ENCODE measurements at regions not wholly inside any gene's neighbourhood (a gene's known extent, or its start where the extent isn't known, plus 50 kb on each side); places are given as distances from the start of the nearest gene placed in this dataset.

DNA sequence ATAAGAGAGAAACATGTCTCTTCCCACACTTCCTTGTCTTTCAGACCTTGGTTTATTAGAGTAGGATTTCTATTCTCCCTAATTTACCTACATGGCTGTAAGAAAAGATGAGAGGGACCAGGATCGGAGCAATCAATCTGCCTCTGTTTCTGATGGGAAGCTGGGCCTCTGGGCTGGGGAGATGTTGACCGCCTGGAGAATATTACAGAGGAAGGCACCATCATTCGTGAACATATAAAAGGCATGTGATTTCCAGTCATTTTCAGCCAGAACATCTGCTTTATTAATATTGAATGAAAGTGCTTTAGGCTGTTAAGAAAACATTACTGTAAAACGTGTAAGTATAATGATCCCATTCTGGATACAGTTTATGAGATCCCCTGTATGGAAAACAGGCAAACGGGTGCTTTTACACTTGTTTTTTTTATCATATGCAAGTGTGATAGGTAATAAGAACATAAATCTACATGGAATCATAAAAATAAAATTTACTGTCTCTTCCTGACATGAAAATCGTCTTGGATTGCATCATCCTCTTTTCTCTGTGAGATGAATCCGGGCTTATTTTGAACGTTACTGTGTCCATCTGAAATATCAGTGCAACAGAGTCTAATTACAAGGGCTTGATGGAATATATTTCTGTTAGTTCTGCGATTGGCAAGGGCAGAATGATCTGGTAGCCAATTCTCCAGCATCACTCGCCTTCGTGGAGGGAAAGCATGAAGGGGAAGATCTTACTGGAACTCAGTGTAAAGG, 94.5 kb upstream of the BAIAP2L1 start:
- no peak for DNase-seq
- H3K27me3 Mint-ChIP-seq (ENCODE audit: insufficient read depth, unreplicated experiment), result peaks cover 3% of the 10 kb centered on the region
- ChIA-PET CTCF (no interaction called here), POLR2A (no interaction called here)
- TF ChIP-seq, protein P1, sequence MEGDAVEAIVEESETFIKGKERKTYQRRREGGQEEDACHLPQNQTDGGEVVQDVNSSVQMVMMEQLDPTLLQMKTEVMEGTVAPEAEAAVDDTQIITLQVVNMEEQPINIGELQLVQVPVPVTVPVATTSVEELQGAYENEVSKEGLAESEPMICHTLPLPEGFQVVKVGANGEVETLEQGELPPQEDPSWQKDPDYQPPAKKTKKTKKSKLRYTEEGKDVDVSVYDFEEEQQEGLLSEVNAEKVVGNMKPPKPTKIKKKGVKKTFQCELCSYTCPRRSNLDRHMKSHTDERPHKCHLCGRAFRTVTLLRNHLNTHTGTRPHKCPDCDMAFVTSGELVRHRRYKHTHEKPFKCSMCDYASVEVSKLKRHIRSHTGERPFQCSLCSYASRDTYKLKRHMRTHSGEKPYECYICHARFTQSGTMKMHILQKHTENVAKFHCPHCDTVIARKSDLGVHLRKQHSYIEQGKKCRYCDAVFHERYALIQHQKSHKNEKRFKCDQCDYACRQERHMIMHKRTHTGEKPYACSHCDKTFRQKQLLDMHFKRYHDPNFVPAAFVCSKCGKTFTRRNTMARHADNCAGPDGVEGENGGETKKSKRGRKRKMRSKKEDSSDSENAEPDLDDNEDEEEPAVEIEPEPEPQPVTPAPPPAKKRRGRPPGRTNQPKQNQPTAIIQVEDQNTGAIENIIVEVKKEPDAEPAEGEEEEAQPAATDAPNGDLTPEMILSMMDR (IDR thresholded peaks at IDR 0.05; ENCODE audit: insufficient read depth in 1 of 2, low read depth in 1 of 2, low read length in 1 of 2, severe bottlenecking in 1 of 2, unreplicated experiment in 1 of 2), result no peak
- intact Hi-C loops (cut with micrococcal nuclease; ENCODE audit: unreplicated experiment), result no loop called here
- Histone ChIP-seq H3K4me1 (no peaks in the 10 kb centered on the region), H3K9me3 (peaks cover 13% of the 10 kb centered on the region; the same call in 1 of the 2 replicates), H3K4me3 (ENCODE audit: low read depth, low read length) (no peak overlapping the region), H3K36me3 (ENCODE audit: control insufficient read depth, insufficient read depth, low read length) (no peaks in the 10 kb centered on the region), H3K27me3 (replicated peaks; ENCODE audit: control insufficient read depth, insufficient read depth, low read length) (no peaks in the 10 kb centered on the region)
- no peaks in the 10 kb centered on the region for H3K4me1 Mint-ChIP-seq (ENCODE audit: low read depth, unreplicated experiment)
- no peak overlapping the region for H3K4me3 Mint-ChIP-seq (ENCODE audit: unreplicated experiment)
- H3K36me3 Mint-ChIP-seq (ENCODE audit: insufficient read depth, unreplicated experiment), result no peaks in the 10 kb centered on the region
- H3K27ac Mint-ChIP-seq (ENCODE audit: unreplicated experiment), result no peak overlapping the region
- peaks cover 11% of the 10 kb centered on the region for H3K9me3 Mint-ChIP-seq (ENCODE audit: unreplicated experiment)
- no TSS peak for BruUV-seq (replicated peaks)

DNA sequence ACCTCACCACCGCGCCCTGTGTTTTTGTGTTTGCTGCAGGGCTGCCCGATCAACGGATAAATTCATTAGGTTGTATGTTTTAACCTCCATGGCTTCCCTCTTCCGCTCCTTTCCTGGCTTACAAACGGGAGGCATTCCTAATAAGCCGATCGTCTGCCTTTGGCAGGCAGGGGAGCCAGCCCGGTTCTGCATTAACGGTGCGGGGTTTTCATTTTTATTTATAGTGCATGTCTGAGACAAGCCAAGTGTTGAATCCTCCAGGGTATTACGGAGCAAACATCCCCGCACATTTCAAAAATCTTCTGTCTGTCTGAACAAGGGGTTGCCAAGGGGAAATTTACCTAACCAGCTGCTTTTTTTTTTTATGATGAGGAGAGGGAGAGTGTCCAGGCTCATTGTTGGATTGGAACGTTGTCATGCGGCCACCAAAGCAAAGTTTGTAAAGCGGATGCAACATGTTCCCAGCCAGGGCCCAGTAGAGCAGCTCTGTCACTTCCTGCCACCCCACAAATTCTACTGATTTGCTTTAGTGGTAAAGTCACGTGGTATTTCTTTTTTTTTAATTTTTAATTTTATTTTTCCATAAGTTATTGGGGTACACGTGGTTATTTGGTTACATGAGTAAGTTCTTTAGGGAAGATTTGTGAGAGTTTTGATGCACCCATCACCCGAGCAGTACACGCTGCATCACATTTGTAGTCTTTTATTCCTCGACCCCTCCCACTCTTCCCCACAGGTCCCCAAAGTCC, 92.3 kb upstream of the BAIAP2L1 start:
- ChIA-PET CTCF (no interaction called here), POLR2A (no interaction called here)
- no peaks in the 10 kb centered on the region for H3K36me3 Mint-ChIP-seq (ENCODE audit: insufficient read depth, unreplicated experiment)

DNA sequence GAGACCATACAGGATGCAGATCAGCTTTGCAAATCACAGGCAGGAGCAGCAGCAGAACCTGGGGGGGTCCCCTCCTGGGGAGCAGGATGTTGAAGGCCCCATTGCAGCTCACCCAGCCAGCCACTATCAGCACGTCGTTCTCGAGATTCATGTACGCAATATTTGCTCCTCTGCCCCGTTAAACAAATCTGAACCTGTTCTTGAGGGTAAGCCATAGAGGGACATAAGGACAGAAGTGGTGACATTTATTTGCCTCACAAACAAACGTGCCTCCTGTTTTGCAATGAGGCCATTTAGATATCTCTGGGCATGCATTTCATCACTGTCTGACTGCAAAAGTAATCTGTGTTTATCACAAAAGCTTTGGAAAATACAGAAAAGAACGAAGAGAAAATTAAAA, 87.3 kb upstream of the BAIAP2L1 start:
- Mint-ChIP-seq H3K9me3 (ENCODE audit: unreplicated experiment) (no peaks in the 10 kb centered on the region), H3K27me3 (ENCODE audit: insufficient read depth, unreplicated experiment) (peaks cover 3% of the 10 kb centered on the region), H3K4me1 (ENCODE audit: low read depth, unreplicated experiment) (no peaks in the 10 kb centered on the region), H3K27ac (ENCODE audit: unreplicated experiment) (no peak overlapping the region), H3K4me3 (ENCODE audit: unreplicated experiment) (no peak overlapping the region), H3K36me3 (ENCODE audit: insufficient read depth, unreplicated experiment) (no peaks in the 10 kb centered on the region)
- intact Hi-C loops (cut with micrococcal nuclease; ENCODE audit: unreplicated experiment), result no loop called here
- TF ChIP-seq, protein P1 (IDR thresholded peaks at IDR 0.05; ENCODE audit: insufficient read depth in 1 of 2, low read depth in 1 of 2, low read length in 1 of 2, severe bottlenecking in 1 of 2, unreplicated experiment in 1 of 2), result no peak
- no TSS peak for BruUV-seq (replicated peaks)
- Histone ChIP-seq H3K4me3 (ENCODE audit: low read depth, low read length) (no peak overlapping the region), H3K4me1 (no peaks in the 10 kb centered on the region), H3K36me3 (ENCODE audit: control insufficient read depth, insufficient read depth, low read length) (no peaks in the 10 kb centered on the region), H3K27me3 (replicated peaks; ENCODE audit: control insufficient read depth, insufficient read depth, low read length) (no peaks in the 10 kb centered on the region), H3K9me3 (no peaks in the 10 kb centered on the region)
- DNase-seq, result peak in 1 of 2 experiments; percentile 18
- CTCF ChIA-PET, result no interaction called here
- POLR2A ChIA-PET, result no interaction called here

More for the DNA sequence above, 92.3 kb upstream of the BAIAP2L1 start:
- Mint-ChIP-seq H3K4me3 (ENCODE audit: unreplicated experiment) (no peak overlapping the region), H3K27me3 (ENCODE audit: insufficient read depth, unreplicated experiment) (peaks cover 3% of the 10 kb centered on the region), H3K9me3 (ENCODE audit: unreplicated experiment) (peaks cover 11% of the 10 kb centered on the region), H3K27ac (ENCODE audit: unreplicated experiment) (no peak overlapping the region), H3K4me1 (ENCODE audit: low read depth, unreplicated experiment) (no peaks in the 10 kb centered on the region)
- peaks cover 13% of the 10 kb centered on the region; the same call in 1 of the 2 replicates for H3K9me3 ChIP-seq
- H3K27me3 ChIP-seq (replicated peaks; ENCODE audit: control insufficient read depth, insufficient read depth, low read length), result no peaks in the 10 kb centered on the region
- TF ChIP-seq, protein P1 (IDR thresholded peaks at IDR 0.05; ENCODE audit: insufficient read depth in 1 of 2, low read depth in 1 of 2, low read length in 1 of 2, severe bottlenecking in 1 of 2, unreplicated experiment in 1 of 2), result no peak
- intact Hi-C loops (cut with micrococcal nuclease; ENCODE audit: unreplicated experiment), result no loop called here
- no peaks in the 10 kb centered on the region for H3K36me3 ChIP-seq (ENCODE audit: control insufficient read depth, insufficient read depth, low read length)
- no peak for DNase-seq
- BruUV-seq (replicated peaks), result no TSS peak
- H3K4me3 ChIP-seq (ENCODE audit: low read depth, low read length), result no peak overlapping the region
- no peaks in the 10 kb centered on the region for H3K4me1 ChIP-seq

Data from Caco-2 (cell line).